ENCODE measurements at regions not wholly inside any gene's neighbourhood (a gene's known extent, or its start where the extent isn't known, plus 50 kb on each side); places are given as distances from the start of the nearest gene placed in this dataset.

DNA sequence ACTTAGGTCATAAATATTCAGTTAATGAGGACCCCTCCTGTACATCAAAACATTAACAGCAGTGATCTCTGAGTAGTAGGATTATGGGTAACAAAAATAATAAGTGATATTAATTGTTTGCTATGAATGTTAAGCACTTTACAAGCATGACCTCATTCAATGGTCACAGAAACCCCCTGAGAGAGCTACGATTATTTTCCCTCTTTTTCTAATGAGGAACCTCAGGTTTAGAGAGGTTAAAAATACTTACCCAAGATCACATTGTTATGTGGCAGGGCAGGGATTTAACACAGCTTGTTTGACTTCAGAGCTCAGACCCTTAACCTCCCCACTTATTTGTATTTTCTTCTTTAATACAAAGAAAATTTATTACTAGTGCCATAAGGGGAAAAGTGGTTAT is 228.2 kb downstream of the TBL1XR1 start:
- TF ChIP-seq, protein P1, sequence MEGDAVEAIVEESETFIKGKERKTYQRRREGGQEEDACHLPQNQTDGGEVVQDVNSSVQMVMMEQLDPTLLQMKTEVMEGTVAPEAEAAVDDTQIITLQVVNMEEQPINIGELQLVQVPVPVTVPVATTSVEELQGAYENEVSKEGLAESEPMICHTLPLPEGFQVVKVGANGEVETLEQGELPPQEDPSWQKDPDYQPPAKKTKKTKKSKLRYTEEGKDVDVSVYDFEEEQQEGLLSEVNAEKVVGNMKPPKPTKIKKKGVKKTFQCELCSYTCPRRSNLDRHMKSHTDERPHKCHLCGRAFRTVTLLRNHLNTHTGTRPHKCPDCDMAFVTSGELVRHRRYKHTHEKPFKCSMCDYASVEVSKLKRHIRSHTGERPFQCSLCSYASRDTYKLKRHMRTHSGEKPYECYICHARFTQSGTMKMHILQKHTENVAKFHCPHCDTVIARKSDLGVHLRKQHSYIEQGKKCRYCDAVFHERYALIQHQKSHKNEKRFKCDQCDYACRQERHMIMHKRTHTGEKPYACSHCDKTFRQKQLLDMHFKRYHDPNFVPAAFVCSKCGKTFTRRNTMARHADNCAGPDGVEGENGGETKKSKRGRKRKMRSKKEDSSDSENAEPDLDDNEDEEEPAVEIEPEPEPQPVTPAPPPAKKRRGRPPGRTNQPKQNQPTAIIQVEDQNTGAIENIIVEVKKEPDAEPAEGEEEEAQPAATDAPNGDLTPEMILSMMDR (conservative IDR thresholded peaks at IDR 0.05; ENCODE audit: low read length): no peak
- no peak for TF ChIP-seq EZH2phosphoT487 (IDR thresholded peaks at IDR 0.05; ENCODE audit: borderline replicate concordance, low read depth, low read length)
